ENCODE measurements at regions not wholly inside any gene's neighbourhood (a gene's known extent, or its start where the extent isn't known, plus 50 kb on each side); places are given as distances from the start of the nearest gene placed in this dataset.
A peak's percentile ranks its signal among the peaks of the same experiment; 100 is the strongest.

DNA sequence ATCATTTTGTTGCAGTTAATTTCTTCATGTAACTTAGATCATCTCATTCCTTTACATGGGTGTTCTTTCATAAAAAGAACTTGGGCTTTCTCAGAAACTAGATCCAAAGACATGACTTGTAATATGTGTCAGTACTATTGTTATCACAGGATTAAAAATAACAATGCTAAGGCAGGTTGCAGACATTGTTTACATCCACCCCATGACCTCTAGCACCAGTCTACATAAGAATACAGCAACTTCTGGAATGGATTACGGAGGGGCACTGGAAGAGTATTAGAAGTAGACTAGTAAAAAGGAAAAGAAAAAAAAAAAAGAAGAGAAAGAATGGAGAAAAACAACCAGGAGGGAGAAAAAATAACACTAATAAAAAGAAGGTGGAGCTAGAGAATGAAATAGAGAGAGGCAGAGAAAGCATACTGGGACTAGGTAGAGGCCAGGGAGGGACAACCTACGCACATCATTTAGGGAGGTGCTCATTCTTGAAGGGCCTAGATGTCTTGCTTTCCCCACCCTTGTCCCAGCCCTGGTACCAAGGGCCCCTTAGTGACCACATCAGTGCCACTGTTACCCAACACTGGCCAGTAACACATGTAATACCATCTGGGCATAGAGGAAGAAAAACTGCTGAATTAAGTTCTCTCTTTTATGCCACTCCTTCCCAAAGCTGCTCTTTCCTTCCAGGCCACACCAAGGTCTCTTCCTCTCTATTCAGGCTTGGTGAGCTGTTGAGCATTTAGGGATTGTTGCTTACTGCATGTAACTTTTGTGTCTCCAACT lies 70.6 kb upstream of the KLF7 start:
- no peak for DNase-seq (ENCODE audit: low read depth, low spot score)

DNA sequence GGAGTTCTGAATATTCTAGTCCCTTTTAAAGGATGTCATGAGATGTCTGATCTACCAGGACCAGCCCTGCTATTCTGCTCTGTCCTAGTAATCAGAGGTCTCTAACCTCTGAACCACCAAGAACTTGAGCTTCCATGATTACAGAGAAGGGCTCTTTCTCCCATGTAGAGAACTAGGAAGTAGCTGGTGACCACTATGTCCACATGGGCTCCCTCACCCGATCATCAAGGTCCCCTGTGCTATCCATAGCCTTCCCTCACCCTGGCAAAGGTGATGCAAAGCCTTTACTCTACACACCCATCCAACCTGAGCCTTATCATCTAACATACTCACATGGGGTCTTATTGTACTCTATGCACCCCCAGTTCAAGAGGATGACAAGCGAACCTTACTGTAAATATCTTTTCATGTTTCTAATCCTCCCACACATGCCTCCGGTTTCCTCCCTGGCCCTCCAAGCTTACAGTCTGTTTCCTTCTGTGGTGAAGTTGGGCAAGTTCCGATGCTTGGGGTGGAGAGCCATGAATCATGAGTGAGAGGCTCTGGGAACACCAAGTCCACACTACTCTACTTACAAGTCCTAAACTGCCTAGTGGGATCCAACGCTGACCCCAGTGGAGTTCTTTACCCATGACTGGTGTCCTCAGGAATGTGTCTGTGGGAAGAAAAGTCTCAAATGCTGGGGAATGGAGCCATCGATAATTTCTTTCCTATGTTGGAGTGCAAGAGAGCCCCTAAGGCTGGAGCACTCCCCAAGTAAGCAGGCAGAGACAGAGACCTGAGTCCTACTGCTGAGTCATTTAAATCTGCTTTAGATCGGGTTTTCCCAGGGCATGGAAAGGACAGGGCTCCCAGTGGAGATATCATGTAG lies 73.3 kb upstream of the KLF7 start:
- no peak for DNase-seq (ENCODE audit: low read depth, low spot score)

GRCh38 chr2:207239754-207240494 lies 74.2 kb upstream of the KLF7 start:
- no peak for DNase-seq (ENCODE audit: low read depth, low spot score)

DNA sequence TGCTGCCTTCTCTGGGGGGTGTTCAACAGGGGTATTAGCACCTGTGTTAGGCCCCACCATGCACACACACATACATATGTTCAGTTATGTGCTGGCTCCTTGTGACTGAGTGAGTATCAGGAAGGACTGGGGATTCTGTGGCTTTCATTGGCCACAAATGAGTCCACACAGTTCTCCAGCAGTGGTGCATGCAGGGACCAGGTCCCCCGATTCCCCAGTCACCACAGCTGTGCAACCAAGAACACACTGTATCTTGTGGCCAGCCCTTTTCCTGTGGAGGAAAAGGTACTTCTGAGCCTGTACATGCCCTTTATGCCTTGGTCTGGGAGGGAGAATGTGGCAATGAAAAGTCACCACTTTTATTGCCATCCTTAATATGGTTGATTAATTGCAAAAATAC lies 74.9 kb upstream of the KLF7 start:
- no peak for DNase-seq (ENCODE audit: low read depth, low spot score)

DNA sequence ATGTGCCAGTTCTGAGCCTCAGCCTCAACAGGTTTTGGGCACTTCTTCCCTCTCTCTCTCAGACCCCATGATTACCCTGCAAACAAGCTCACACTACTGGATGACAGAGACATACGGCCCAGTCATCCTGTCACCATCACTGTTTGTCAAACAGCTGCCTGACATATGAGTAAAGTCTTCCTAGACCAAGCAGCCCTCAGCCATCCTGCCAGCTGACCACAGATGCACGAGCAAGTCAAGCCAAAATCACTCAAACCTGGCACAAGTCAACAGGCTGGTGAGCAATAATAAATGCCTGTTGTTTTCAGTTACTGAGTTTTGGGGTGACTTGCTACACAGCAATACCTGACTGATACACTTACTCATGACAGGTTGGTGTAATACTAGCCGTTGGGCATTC lies 75.5 kb upstream of the KLF7 start:
- no peak for DNase-seq (ENCODE audit: low read depth, low spot score)

GRCh38 chr2:207243601-207244000 lies 77.9 kb upstream of the KLF7 start:
- no peak for DNase-seq (ENCODE audit: low read depth, low spot score)

GRCh38 chr2:207244971-207245925 lies 79.5 kb upstream of the KLF7 start:
- DNase-seq (ENCODE audit: low read depth, low spot score) = no peak

DNA sequence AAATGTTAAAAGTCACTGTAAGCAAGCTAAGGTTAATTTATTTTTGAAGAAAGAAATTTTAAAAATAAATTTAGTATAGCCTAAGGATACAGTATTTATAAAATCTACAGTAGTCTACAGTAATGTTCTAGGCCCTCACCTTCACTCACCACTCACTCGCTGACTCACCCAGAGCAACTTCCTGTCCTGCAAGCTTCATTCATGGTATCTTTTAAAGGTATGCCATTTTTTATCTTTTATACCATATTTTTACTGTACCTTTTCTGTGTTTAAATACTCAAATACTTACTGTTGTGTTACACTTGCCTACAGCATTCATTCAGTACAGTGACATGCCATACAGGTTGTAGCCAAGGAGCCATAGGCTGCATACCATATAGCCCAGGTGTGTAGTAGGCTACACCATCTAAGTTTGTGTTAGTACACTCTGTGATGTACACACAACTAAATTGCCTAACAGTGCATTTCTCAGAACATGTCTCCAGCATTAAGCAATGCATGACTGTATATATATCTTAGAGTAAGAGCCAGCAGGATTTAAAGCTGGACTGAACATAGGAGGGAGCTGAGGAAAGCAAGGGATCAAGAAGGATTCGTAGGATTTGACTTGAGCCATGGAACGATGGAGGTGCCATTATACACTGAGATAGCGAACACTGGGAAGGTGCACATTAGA lies 83.1 kb upstream of the KLF7 start:
- DNase-seq (ENCODE audit: low read depth, low spot score) = no peak

DNA sequence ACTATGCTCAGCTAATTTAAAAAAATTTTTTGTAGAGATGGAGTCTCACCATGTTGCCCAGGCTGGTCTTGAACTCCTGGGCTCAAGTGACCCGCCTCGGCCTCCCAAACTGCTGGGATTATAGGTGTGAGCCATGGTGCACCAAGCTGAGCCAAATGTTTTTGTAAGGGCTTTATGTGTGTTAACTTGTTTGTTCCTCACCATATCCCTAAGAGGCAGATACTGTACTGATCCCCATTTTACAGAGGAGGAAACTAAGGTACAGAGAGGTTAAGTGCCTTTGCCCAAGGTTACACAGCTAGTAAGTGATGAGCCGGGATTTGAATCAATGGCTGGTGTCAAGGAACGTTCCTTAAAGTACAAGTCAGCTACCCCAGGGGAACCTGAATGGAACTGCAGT lies 85.3 kb upstream of the KLF7 start:
- DNase-seq (ENCODE audit: low read depth, low spot score) = no peak

GRCh38 chr2:207251573-207252192 lies 85.9 kb upstream of the KLF7 start:
- DNase-seq (ENCODE audit: low read depth, low spot score) = no peak

- no peak for DNase-seq (ENCODE audit: low read depth, low spot score)
These were observed 86.7 kb upstream of the KLF7 start for GRCh38 chr2:207252416-207252815.

DNA sequence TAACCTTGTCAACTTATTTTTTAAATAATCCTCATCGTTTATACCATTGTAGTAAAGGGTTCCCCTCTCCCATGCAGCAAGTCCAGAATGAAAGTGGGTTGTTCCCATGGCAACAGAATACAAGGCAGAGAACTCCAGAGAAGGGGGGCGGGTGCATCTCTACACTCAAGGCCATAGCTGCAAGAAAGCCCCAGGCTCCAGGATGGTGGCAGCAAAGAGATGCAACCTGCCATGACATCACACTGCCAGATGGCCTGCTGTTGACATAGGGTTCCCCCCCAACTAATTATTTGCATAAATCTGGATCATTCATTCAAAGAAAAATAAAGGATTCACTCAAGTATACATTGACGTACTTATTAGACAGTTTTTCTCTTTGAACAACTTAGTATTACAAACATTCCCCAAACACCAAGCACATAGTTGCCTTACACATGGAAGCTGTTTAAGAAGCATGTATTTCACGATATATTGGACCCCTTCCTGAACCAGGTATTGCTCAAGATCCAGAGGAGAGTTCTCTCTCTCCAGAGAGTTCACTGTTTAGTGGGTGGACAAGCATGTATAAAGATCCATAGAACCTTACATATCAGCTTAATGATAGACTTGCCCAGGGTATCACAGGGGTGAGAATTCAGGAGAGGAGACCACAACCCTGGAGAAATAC lies 87.4 kb upstream of the KLF7 start:
- DNase-seq (ENCODE audit: low read depth, low spot score) = no peak

- DNase-seq (ENCODE audit: low read depth, low spot score) = peak; percentile 39
These were observed 88.1 kb upstream of the KLF7 start for GRCh38 chr2:207253666-207254345.

DNA sequence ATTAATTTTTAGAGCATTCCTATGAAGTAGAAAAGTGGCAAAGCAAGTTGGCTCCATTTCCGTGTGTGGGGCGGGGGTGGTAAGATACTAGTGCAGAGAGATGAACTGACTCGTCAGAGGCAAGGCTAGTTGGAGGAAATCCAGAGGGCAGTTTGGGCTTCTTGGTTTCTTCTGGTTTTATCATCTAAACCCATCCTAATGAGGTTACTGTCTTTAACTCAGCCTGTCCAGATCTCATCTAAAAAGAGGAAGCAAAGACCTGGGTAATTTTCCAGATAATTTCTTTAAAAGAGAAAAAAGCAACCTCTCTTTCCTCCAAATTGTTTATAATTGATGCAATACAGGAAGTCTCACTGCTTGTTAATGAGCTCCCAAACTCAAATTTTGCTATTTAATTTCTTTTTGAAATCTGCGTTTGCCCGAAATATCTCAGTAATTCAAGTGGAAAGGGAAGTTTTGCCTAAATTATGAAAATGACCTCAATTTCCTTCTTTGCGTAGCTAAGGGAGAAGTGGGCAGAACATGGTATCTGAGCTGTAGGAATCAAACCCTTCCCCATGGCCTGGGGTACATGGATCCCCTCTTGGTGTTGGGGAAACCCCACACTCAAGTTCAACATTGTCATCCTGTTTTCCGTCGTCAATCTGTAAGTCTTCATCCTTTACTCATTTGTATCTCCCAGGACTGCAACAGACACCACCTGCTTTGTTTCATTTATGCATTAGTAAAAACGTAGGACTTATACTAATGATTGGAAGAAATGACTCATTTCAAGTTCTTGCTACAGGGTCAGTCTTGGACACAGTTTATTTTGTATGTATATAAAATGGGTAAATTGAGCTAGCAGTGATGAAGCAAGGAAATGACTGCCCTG lies 89.1 kb upstream of the KLF7 start:
- DNase-seq (ENCODE audit: low read depth, low spot score) = no peak

DNA sequence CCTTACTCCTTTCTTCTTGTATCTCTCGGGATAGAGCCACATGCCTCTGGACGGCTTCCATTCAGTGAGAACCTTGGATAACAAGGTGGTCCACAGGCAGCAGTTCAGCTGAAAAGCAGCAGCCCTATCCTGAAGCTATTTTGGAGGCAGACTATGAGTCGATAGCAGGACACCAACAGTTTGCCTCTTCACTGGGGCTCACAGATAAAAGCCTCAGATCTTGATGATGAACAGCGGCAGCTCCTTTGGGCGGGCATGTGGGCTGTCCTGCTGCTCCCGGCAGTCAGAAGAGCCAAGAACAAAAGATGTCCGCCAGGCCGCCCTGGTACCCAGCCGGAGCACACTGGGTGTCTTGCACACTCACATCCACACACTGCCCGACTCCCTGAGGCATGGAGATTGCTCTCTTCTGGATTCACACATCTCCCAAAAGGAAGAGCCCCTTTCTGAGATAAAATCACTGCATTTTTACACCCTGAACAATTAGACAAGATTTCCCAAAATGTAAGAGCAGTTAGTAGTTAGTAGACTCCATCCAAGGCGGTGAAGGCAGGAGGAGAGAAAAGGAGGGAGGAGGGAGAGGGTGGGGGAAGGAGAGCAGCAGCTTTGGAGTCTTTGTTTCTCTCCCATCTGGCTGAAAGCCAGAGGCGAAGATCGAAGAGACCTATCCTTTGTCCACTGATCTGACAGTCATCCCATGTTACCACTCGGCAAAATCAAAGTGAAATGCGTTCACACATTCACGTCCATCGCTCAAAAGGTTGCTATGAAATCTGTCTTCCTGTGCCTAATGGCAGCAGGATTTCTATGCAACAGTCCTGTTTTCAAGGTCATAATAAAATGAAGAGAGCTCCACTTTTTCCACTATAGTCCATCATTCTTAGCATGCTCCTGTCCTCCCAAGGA lies 90.1 kb upstream of the KLF7 start:
- peak; percentile 17 for DNase-seq (ENCODE audit: low read depth, low spot score)

DNA sequence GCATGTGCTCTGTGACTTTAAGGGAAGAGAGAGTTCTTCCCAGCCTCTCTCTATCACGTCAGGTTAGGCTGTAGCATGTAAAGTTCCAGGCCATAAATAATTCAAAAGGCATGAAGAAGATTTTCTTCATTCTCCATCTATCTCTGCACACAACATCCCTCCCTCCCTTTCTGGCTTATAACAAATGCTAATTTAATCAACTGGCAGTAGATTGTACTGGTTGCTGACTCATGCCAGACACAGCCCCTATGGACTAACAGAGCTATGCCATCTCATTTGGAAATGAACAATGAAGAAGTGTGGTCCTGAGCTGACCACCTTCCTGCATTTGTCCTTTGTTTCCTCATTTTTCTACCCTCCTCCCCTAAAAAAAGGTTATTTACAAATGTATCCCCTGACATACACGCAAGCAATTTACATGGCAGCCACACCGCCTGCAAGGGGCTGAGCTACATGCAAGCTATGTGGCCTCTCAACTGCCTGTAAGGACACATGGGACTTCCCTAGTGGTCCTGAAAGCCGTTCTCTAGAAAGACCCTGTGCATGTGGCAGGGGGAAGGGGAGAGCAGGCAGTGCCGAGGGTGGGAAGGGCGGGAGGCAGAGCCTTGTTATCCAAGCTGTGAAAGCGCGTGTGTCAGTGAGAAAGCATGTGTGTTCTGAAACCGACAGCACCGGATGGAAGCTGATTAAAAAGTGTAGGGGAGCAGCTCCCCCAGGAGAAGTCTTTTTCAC lies 90.9 kb upstream of the KLF7 start:
- DNase-seq (ENCODE audit: low read depth, low spot score) = no peak
